ENCODE measurements at regions not wholly inside any gene's neighbourhood (a gene's known extent, or its start where the extent isn't known, plus 50 kb on each side); places are given as distances from the start of the nearest gene placed in this dataset.

- no peaks in the 10 kb centered on the region for H3K27me3 Mint-ChIP-seq (ENCODE audit: insufficient read depth, unreplicated experiment)
- BruUV-seq (replicated peaks) = no TSS peak
- no peak overlapping the region for H3K4me3 Mint-ChIP-seq (ENCODE audit: unreplicated experiment)
- peaks cover 34% of the 10 kb centered on the region for H3K9me3 Mint-ChIP-seq (ENCODE audit: unreplicated experiment)
- POLR2A ChIA-PET = interaction anchor here (0.5 kb wide), 1 partner anchor 667 kb away, joined by 5 read pairs; no protein-coding TSS in a partner anchor
- DNase-seq (ENCODE audit: unreplicated experiment) = no peak
- H3K4me1 Mint-ChIP-seq (ENCODE audit: insufficient read depth, unreplicated experiment) = no peaks in the 10 kb centered on the region
- no peak overlapping the region for H3K27ac Mint-ChIP-seq (ENCODE audit: low read depth, unreplicated experiment)
- no peaks in the 10 kb centered on the region for H3K36me3 Mint-ChIP-seq (ENCODE audit: insufficient read depth, unreplicated experiment)
- CTCF ChIA-PET = interaction anchor here (0.6 to 0.9 kb wide), 3 partner anchors 35 to 340 kb away, joined by 3 read pairs; no protein-coding TSS in a partner anchor
- intact Hi-C loops (cut with micrococcal nuclease) = no loop called here
- no peak for TF ChIP-seq CTCF (IDR thresholded peaks at IDR 0.05; ENCODE audit: unreplicated experiment)
Observed at GRCh38 chr19:30718014-30718413, 345.8 kb downstream of the ZNF536 start.

- peaks cover 34% of the 10 kb centered on the region for H3K9me3 Mint-ChIP-seq (ENCODE audit: unreplicated experiment)
- no TSS peak for BruUV-seq (replicated peaks)
- H3K27me3 Mint-ChIP-seq (ENCODE audit: insufficient read depth, unreplicated experiment) = no peaks in the 10 kb centered on the region
- no peaks in the 10 kb centered on the region for H3K36me3 Mint-ChIP-seq (ENCODE audit: insufficient read depth, unreplicated experiment)
- intact Hi-C loops (cut with micrococcal nuclease) = no loop called here
- CTCF ChIA-PET = interaction anchor here (0.6 to 0.9 kb wide), 3 partner anchors 34 to 340 kb away, joined by 3 read pairs; no protein-coding TSS in a partner anchor
- no peak for DNase-seq (ENCODE audit: unreplicated experiment)
- TF ChIP-seq CTCF (IDR thresholded peaks at IDR 0.05; ENCODE audit: unreplicated experiment) = no peak
- no peak overlapping the region for H3K4me3 Mint-ChIP-seq (ENCODE audit: unreplicated experiment)
- H3K27ac Mint-ChIP-seq (ENCODE audit: low read depth, unreplicated experiment) = no peak overlapping the region
- no peaks in the 10 kb centered on the region for H3K4me1 Mint-ChIP-seq (ENCODE audit: insufficient read depth, unreplicated experiment)
- POLR2A ChIA-PET = interaction anchor here (0.5 kb wide), 1 partner anchor 667 kb away, joined by 5 read pairs; no protein-coding TSS in a partner anchor
Observed at GRCh38 chr19:30717381-30717780, 345.2 kb downstream of the ZNF536 start.

- BruUV-seq (replicated peaks) = no TSS peak
- H3K4me3 Mint-ChIP-seq (ENCODE audit: unreplicated experiment) = no peak overlapping the region
- H3K27ac Mint-ChIP-seq (ENCODE audit: low read depth, unreplicated experiment) = no peak overlapping the region
- no peaks in the 10 kb centered on the region for H3K36me3 Mint-ChIP-seq (ENCODE audit: insufficient read depth, unreplicated experiment)
- no peak for TF ChIP-seq CTCF (IDR thresholded peaks at IDR 0.05; ENCODE audit: unreplicated experiment)
- POLR2A ChIA-PET = no interaction called here
- DNase-seq (ENCODE audit: unreplicated experiment) = no peak
- no peaks in the 10 kb centered on the region for H3K27me3 Mint-ChIP-seq (ENCODE audit: insufficient read depth, unreplicated experiment)
- H3K4me1 Mint-ChIP-seq (ENCODE audit: insufficient read depth, unreplicated experiment) = no peaks in the 10 kb centered on the region
- H3K9me3 Mint-ChIP-seq (ENCODE audit: unreplicated experiment) = peaks cover 23% of the 10 kb centered on the region
- intact Hi-C loops (cut with micrococcal nuclease) = no loop called here
- CTCF ChIA-PET = no interaction called here
Observed at GRCh38 chr19:30712431-30713337, 340.5 kb downstream of the ZNF536 start.

- BruUV-seq (replicated peaks) = no TSS peak
- Mint-ChIP-seq H3K27me3 (ENCODE audit: insufficient read depth, unreplicated experiment) (no peaks in the 10 kb centered on the region), H3K4me1 (ENCODE audit: insufficient read depth, unreplicated experiment) (no peaks in the 10 kb centered on the region), H3K4me3 (ENCODE audit: unreplicated experiment) (no peak overlapping the region), H3K9me3 (ENCODE audit: unreplicated experiment) (peaks cover 21% of the 10 kb centered on the region), H3K27ac (ENCODE audit: low read depth, unreplicated experiment) (no peak overlapping the region), H3K36me3 (ENCODE audit: insufficient read depth, unreplicated experiment) (no peaks in the 10 kb centered on the region)
- CTCF ChIA-PET = no interaction called here
- POLR2A ChIA-PET = no interaction called here
- no peak for DNase-seq (ENCODE audit: unreplicated experiment)
- intact Hi-C loops (cut with micrococcal nuclease) = no loop called here
- no peak for TF ChIP-seq CTCF (IDR thresholded peaks at IDR 0.05; ENCODE audit: unreplicated experiment)
Observed at GRCh38 chr19:30711826-30712225, 339.6 kb downstream of the ZNF536 start.
